Loucy (cell line): ENCODE measurements at regions not wholly inside any gene's neighbourhood (a gene's known extent, or its start where the extent isn't known, plus 50 kb on each side); places are given as distances from the start of the nearest gene placed in this dataset.

Experiments used
- H2AFZ ChIP-seq: fragments of 200-600 bp; sonication (generic); 2 replicates; pipeline ENCODE4 v1.6.0; 2016; ENCODE audit warnings: antibody characterized with exemption, mild to moderate bottlenecking, low read length, moderate library complexity
- H3F3A ChIP-seq: fragments of 200-600 bp; 2 replicates; pipeline ENCODE4 v1.6.0; 2016; ENCODE audit warnings: antibody characterized with exemption, low read depth, mild to moderate bottlenecking
- H3K27me3 ChIP-seq: fragments of 200-600 bp; sonication (generic); 2 replicates; pipeline ENCODE4 v1.6.1; 2014; ENCODE audit warnings: low read length, mild to moderate bottlenecking; ENCODE audit not compliant: insufficient read depth, poor library complexity, severe bottlenecking
- H3K36me3 ChIP-seq: fragments of 200-600 bp; sonication (generic); 2 replicates; pipeline ENCODE4 v1.6.1; 2016; ENCODE audit warnings: low read length; ENCODE audit not compliant: insufficient read depth
- H3K4me1 ChIP-seq: fragments of 200-600 bp; sonication (generic); 2 replicates; pipeline ENCODE4 v1.5.1; 2014; ENCODE audit warnings: low read length, mild to moderate bottlenecking; ENCODE audit not compliant: insufficient read depth, poor library complexity, severe bottlenecking
- H3K4me2 ChIP-seq: fragments of 200-600 bp; sonication (generic); 2 replicates; pipeline ENCODE4 v1.6.0; 2014; ENCODE audit warnings: antibody characterized with exemption, low read length, low read depth, mild to moderate bottlenecking; ENCODE audit not compliant: poor library complexity, severe bottlenecking
- H3K4me3 ChIP-seq: fragments of 200-600 bp; sonication (generic); 2 replicates; pipeline ENCODE4 v1.5.1; 2014; ENCODE audit warnings: low read length, mild to moderate bottlenecking, mixed read lengths; ENCODE audit not compliant: poor library complexity, severe bottlenecking
- H3K79me2 ChIP-seq: fragments of 200-600 bp; sonication (generic); 2 replicates; pipeline ENCODE4 v1.6.1; 2014; ENCODE audit warnings: low read length; ENCODE audit not compliant: insufficient read depth
- H3K9ac ChIP-seq: fragments of 200-600 bp; sonication (generic); 2 replicates; pipeline ENCODE4 v1.6.0; 2014; ENCODE audit warnings: mild to moderate bottlenecking, low read depth, low read length, moderate library complexity; ENCODE audit not compliant: poor library complexity, severe bottlenecking
- H3K9me2 ChIP-seq: fragments of 200-600 bp; sonication (generic); replicated peaks from 2 replicates; pipeline ENCODE4 v1.6.1; 2016; ENCODE audit warnings: low read depth, low read length, mixed read lengths
- H3K9me3 ChIP-seq: fragments of 200-600 bp; sonication (generic); 2 replicates; pipeline ENCODE4 v1.6.1; 2014; ENCODE audit warnings: mild to moderate bottlenecking, antibody characterized with exemption, low read length, low read depth; ENCODE audit not compliant: insufficient read depth
- H4K20me1 ChIP-seq: fragments of 200-600 bp; sonication (generic); 2 replicates; pipeline ENCODE4 v1.6.0; 2014; ENCODE audit warnings: antibody characterized with exemption, low read length, mild to moderate bottlenecking; ENCODE audit not compliant: insufficient read depth, poor library complexity, severe bottlenecking
- CTCF ChIP-seq: fragments of 200-600 bp; sonication (generic); conservative IDR thresholded peaks from 2 replicates; pipeline ENCODE4 v1.5.1; 2014; ENCODE audit warnings: mild to moderate bottlenecking, antibody characterized with exemption, low read length
- EZH2phosphoT487 ChIP-seq: fragments of 200-600 bp; IDR thresholded peaks from 2 replicates; pipeline ENCODE4 v1.6.1; 2018; ENCODE audit warnings: antibody characterized with exemption, mild to moderate bottlenecking, moderate library complexity, borderline replicate concordance

- TF ChIP-seq EZH2phosphoT487 = no peak
- no peak for TF ChIP-seq CTCF
- Histone ChIP-seq H4K20me1 (no peaks in the 10 kb centered on the region), H3K4me1 (no peaks in the 10 kb centered on the region), H3F3A (no peaks in the 10 kb centered on the region), H3K4me3 (no peak overlapping the region), H3K27me3 (no peaks in the 10 kb centered on the region), H2AFZ (no peak overlapping the region), H3K36me3 (no peaks in the 10 kb centered on the region), H3K79me2 (no peaks in the 10 kb centered on the region), H3K9me3 (no peaks in the 10 kb centered on the region), H3K9me2 (no peaks in the 10 kb centered on the region), H3K9ac (no peak overlapping the region), H3K4me2 (no peak overlapping the region)
Observed at GRCh38 chr1:189899686-189900425, 577.8 kb downstream of the BRINP3 start.

- Histone ChIP-seq H3K4me2 (no peak overlapping the region), H4K20me1 (no peaks in the 10 kb centered on the region), H3K4me3 (no peak overlapping the region), H3K79me2 (no peaks in the 10 kb centered on the region), H3F3A (no peaks in the 10 kb centered on the region), H3K27me3 (no peaks in the 10 kb centered on the region), H3K9me2 (no peaks in the 10 kb centered on the region), H3K4me1 (no peaks in the 10 kb centered on the region), H2AFZ (no peak overlapping the region), H3K9ac (no peak overlapping the region), H3K9me3 (no peaks in the 10 kb centered on the region), H3K36me3 (no peaks in the 10 kb centered on the region)
- TF ChIP-seq CTCF = no peak
- TF ChIP-seq EZH2phosphoT487 = no peak
Observed at GRCh38 chr1:189904509-189904908, 573.2 kb downstream of the BRINP3 start.

GRCh38 chr1:189908113-189908512 lies 569.6 kb downstream of the BRINP3 start:
- Histone ChIP-seq H3K9me2 (no peaks in the 10 kb centered on the region), H3K9ac (no peak overlapping the region), H3K79me2 (no peaks in the 10 kb centered on the region), H3K36me3 (no peaks in the 10 kb centered on the region), H2AFZ (no peak overlapping the region), H4K20me1 (no peaks in the 10 kb centered on the region), H3K4me3 (no peak overlapping the region), H3K4me2 (no peak overlapping the region), H3F3A (no peaks in the 10 kb centered on the region), H3K9me3 (no peaks in the 10 kb centered on the region), H3K27me3 (no peaks in the 10 kb centered on the region), H3K4me1 (no peaks in the 10 kb centered on the region)
- no peak for TF ChIP-seq EZH2phosphoT487
- no peak for TF ChIP-seq CTCF
